H1 (cell line): ENCODE measurements at regions not wholly inside any gene's neighbourhood (a gene's known extent, or its start where the extent isn't known, plus 50 kb on each side); places are given as distances from the start of the nearest gene placed in this dataset.

Experiments
- CHD1 ChIP-seq: IDR thresholded peaks from 2 replicates; pipeline ENCODE4 v1.6.1; 2012; ENCODE audit warnings: low read depth, low read length, improper control_type of control experiment
- CHD7 ChIP-seq: fragments of 300-600 bp; sonication (generic); IDR thresholded peaks from 2 replicates; pipeline ENCODE4 v1.7.1; 2012; ENCODE audit warnings: low read length, moderate library complexity, mild to moderate bottlenecking, inconsistent platforms; ENCODE audit not compliant: insufficient replicate concordance
- HDAC2 ChIP-seq, 2 experiments: fragments of 300-600 bp in 1 of 2; sonication (generic) in 1 of 2; IDR thresholded peaks; 2 replicates each; pipeline ENCODE4 v1.6.1; 2011 to 2012; ENCODE audit warnings: low read depth in 2 of 2, low read length in 2 of 2, mild to moderate bottlenecking in 2 of 2, moderate library complexity in 2 of 2, borderline replicate concordance in 1 of 2, inconsistent platforms in 1 of 2
- HDAC6 ChIP-seq: IDR thresholded peaks from one replicate; pipeline ENCODE4 v1.7.1; 2012; ENCODE audit warnings: low read depth, mild to moderate bottlenecking, inconsistent platforms, low read length, moderate library complexity
- JUN ChIP-seq: IDR thresholded peaks from 2 replicates; pipeline ENCODE4 v1.6.1; 2011; ENCODE audit warnings: low read depth, mild to moderate bottlenecking, improper control_type of control experiment, low read length
- MAFK ChIP-seq: IDR thresholded peaks from 2 replicates; pipeline ENCODE4 v1.6.1; 2012; ENCODE audit warnings: low read depth, mild to moderate bottlenecking, improper control_type of control experiment, low read length
- RBBP5 ChIP-seq: IDR thresholded peaks from 2 replicates; pipeline ENCODE4 v1.7.1; 2012; ENCODE audit warnings: low read depth, mild to moderate bottlenecking, inconsistent platforms, low read length, moderate library complexity, borderline replicate concordance
- SIRT6 ChIP-seq: IDR thresholded peaks from one replicate; pipeline ENCODE4 v1.7.1; 2012; ENCODE audit warnings: low read length, inconsistent platforms
- TAF7 ChIP-seq: optimal IDR thresholded peaks from 2 replicates; pipeline ENCODE3; 2011; ENCODE audit warnings: low read depth, mild to moderate bottlenecking, inconsistent platforms, low read length, moderate library complexity, borderline replicate concordance

- no peak for TF ChIP-seq JUN
- no peak for TF ChIP-seq CHD1
- no peak for TF ChIP-seq RBBP5
- TF ChIP-seq MAFK: no peak
- TF ChIP-seq CHD7: no peak
- no peak for TF ChIP-seq HDAC6
- TF ChIP-seq HDAC2 (IDR thresholded peaks at IDR 0.05; ENCODE audit: borderline replicate concordance in 1 of 2, low read depth in 2 of 2, low read length in 2 of 2): no peak
- TF ChIP-seq TAF7: no peak
- no peak for TF ChIP-seq SIRT6
- TF ChIP-seq, all 59 proteins: peak for 0
Observed at GRCh38 chr1:195973311-195973904, 634.8 kb downstream of the KCNT2 start (continued).
